Sigmoid colon (tissue), 6 donors: ENCODE measurements at regions not wholly inside any gene's neighbourhood (a gene's known extent, or its start where the extent isn't known, plus 50 kb on each side); places are given as distances from the start of the nearest gene placed in this dataset.
A peak's percentile ranks its signal among the peaks of the same experiment; 100 is the strongest.

ENCODE experiments used
- DNase-seq: peaks from one replicate; pipeline ENCODE4 v3.0.0-alpha.2; 2019
- H3K27ac ChIP-seq, 4 donors: fragments of 200-600 bp; sonication (generic); one replicate each; pipeline ENCODE4 v1.5.1; 2016 to 2019; ENCODE audit warnings: mild to moderate bottlenecking in 1 of 4
- H3K27me3 ChIP-seq, 3 donors: fragments of 200-600 bp; sonication (generic); one replicate each; pipeline ENCODE4 v1.5.1; 2019; ENCODE audit warnings: mild to moderate bottlenecking in 1 of 3
- H3K36me3 ChIP-seq, 4 donors: fragments of 200-600 bp; sonication (generic); one replicate each; pipeline ENCODE4 v1.5.1; 2016 to 2019
- H3K4me1 ChIP-seq, 4 donors: fragments of 200-600 bp; sonication (generic); one replicate each; pipeline ENCODE4 v1.5.1; 2017 to 2019
- H3K4me3 ChIP-seq, 4 donors: fragments of 200-600 bp; sonication (generic); one replicate each; pipeline ENCODE4 v1.5.1; 2017 to 2019; ENCODE audit warnings: mild to moderate bottlenecking in 2 of 4, moderate library complexity in 1 of 4
- H3K9me3 ChIP-seq, 4 donors: fragments of 200-600 bp in 3 of 4; sonication (generic) in 3 of 4; one replicate each; pipeline versions ENCODE4 v1.5.1 to v1.6.1; 2013 to 2019
- CTCF ChIP-seq, 4 experiments: fragments of 450-650 bp in 3 of 4; fragments of 200-600 bp in 1 of 4; IDR thresholded peaks; one replicate each; pipeline ENCODE4 v1.5.1; 2016 to 2019; ENCODE audit warnings: antibody characterized with exemption in 4 of 4, mild to moderate bottlenecking in 3 of 4, moderate library complexity in 2 of 4
- EP300 ChIP-seq, 4 donors: sonication (generic); formaldehyde crosslinking; IDR thresholded peaks; one replicate each; pipeline ENCODE4 v1.6.1; 2017; ENCODE audit warnings: antibody characterized with exemption in 4 of 4
- POLR2A ChIP-seq, 2 donors: fragments of 450-650 bp; IDR thresholded peaks; one replicate each; pipeline ENCODE4 v1.6.1; 2016; ENCODE audit warnings: antibody characterized with exemption in 2 of 2, mild to moderate bottlenecking in 2 of 2, moderate library complexity in 2 of 2
- POLR2AphosphoS5 ChIP-seq, 4 donors: sonication (generic); formaldehyde crosslinking; IDR thresholded peaks; one replicate each; pipeline ENCODE4 v1.6.1; 2017; ENCODE audit warnings: antibody characterized with exemption in 4 of 4
- WGBS, 2 donors: extraction: QIAGEN DNeasy Blood & Tissue Kit; methylation state at CpG; one replicate each; pipeline ENCODE4 v1.1.7; 2013; 5-methylcytosine and 5-hydroxymethylcytosine counted together
- intact Hi-C: fragments of 100-400 bp; cut with DNase I; formaldehyde crosslinking; loops from one replicate; pipeline ENCODE4 v1.15.1; 2023
- donor health status: healthy with polysubstance abuse.
- donor health status: healthy.

DNA sequence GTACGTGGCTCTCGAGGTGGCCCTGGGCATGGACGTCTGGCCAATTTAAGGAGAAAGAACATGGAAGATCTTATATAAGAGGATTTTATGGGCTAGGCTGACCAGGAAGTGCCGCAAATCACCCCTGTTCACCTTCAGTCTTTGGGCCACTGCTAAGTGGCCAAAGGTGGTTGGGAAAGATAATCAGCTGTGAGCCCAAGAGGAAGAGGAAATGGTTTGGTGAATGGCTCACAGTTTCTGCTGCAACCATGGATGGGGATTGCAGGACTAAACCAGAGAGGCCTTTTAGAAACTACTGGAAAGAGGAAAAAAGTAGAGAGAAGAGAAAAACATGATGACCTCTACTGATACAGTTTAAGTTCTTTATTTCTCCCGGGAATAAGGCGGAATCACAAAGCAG lies 96.0 kb upstream of the ARHGAP20 start:
- no peak for DNase-seq
- Histone ChIP-seq H3K36me3 (no peaks in the 10 kb centered on the region), H3K27me3 (no peaks in the 10 kb centered on the region), H3K4me1 (no peaks in the 10 kb centered on the region), H3K4me3 (no peak overlapping the region), H3K9me3 (no peaks in the 10 kb centered on the region), H3K27ac (no peak overlapping the region)
- intact Hi-C loops, result no loop called here
- 91 to 92% methylated on average over 6 of the region's 6 CpGs for WGBS, 2 donors
- TF ChIP-seq POLR2A (IDR thresholded peaks at IDR 0.05) (no peak), CTCF (IDR thresholded peaks at IDR 0.05) (no peak), EP300 (IDR thresholded peaks at IDR 0.05) (no peak), POLR2AphosphoS5 (IDR thresholded peaks at IDR 0.05) (no peak)

DNA sequence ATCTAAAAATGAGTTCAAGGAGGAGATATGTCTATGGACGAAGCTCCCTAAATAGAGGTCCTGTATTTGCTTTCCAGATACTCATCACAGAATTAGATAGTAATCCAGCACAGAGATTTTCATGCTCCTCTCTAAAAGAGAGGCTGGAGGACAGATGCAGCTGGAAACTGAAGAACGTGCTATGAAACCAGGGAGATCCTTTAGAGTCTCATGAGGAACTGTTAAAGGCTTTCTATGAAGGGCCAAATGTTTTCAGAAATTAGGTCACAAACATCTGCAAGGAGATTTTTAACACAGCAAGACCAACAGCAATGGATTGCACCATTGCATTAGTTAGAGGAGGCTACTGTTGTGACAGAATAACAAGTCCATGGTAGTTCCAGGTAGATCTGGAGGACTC lies 95.6 kb upstream of the ARHGAP20 start:
- Histone ChIP-seq H3K27ac (no peak overlapping the region), H3K27me3 (no peaks in the 10 kb centered on the region), H3K4me1 (no peaks in the 10 kb centered on the region), H3K36me3 (no peaks in the 10 kb centered on the region), H3K9me3 (no peaks in the 10 kb centered on the region), H3K4me3 (no peak overlapping the region)
- TF ChIP-seq POLR2A (IDR thresholded peaks at IDR 0.05) (no peak), CTCF (IDR thresholded peaks at IDR 0.05) (no peak), EP300 (IDR thresholded peaks at IDR 0.05) (no peak), POLR2AphosphoS5 (IDR thresholded peaks at IDR 0.05) (no peak)
- DNase-seq, result no peak
- intact Hi-C loops, result no loop called here
- WGBS, 2 donors, result 89 to 95% methylated on average over 2 of the region's 2 CpGs

- intact Hi-C loops, result no loop called here
- Histone ChIP-seq H3K27ac (no peak overlapping the region), H3K36me3 (no peaks in the 10 kb centered on the region), H3K27me3 (no peaks in the 10 kb centered on the region), H3K4me3 (no peak overlapping the region), H3K4me1 (peaks cover 0 to 9% (median 0%) of the 10 kb centered on the region in 4 donors), H3K9me3 (no peaks in the 10 kb centered on the region)
- WGBS, 2 donors, result 100% methylated on average over 1 of the region's 1 CpG
- no peak for TF ChIP-seq EP300 (IDR thresholded peaks at IDR 0.05)
- TF ChIP-seq POLR2AphosphoS5 (IDR thresholded peaks at IDR 0.05), result no peak
- TF ChIP-seq CTCF (IDR thresholded peaks at IDR 0.05), result no peak
- TF ChIP-seq POLR2A (IDR thresholded peaks at IDR 0.05), result no peak
- no peak for DNase-seq
Measured at GRCh38 chr11:110805756-110806155, 93.5 kb upstream of the ARHGAP20 start.

DNA sequence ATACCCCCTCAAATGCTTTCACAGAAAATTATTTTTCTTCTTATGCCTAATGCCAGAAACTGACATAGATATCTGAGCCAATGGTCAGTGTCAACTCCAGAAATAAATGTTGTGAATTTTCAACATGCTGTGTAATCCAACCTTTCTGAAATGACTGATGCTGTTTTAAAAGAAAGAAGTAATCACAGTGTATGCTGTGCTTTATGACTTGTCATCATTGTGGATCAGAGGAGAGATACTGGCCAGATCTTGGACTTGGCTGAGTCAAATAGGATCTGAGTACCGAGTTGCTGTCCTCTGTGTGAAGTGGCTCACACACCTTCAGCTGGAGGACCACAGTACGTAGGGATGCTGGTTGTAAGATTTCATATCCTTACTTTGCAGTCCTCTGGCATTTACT lies 89.9 kb upstream of the ARHGAP20 start:
- intact Hi-C loops, result no loop called here
- no peak for DNase-seq

More for the DNA sequence above, 89.9 kb upstream of the ARHGAP20 start:
- no peaks in the 10 kb centered on the region for H3K9me3 ChIP-seq
- WGBS, 2 donors, result 85 to 86% methylated on average over 2 of the region's 2 CpGs
- no peak for TF ChIP-seq CTCF (IDR thresholded peaks at IDR 0.05)
- no peak for TF ChIP-seq EP300 (IDR thresholded peaks at IDR 0.05)
- no peak for TF ChIP-seq POLR2A (IDR thresholded peaks at IDR 0.05)
- peak in 3 of 4 donors; percentile 10 to 62 (median 47) for TF ChIP-seq POLR2AphosphoS5 (IDR thresholded peaks at IDR 0.05)
- H3K4me3 ChIP-seq, result no peak overlapping the region
- H3K4me1 ChIP-seq, result peaks cover 0 to 9% (median 0%) of the 10 kb centered on the region in 4 donors
- H3K27me3 ChIP-seq, result no peaks in the 10 kb centered on the region
- no peaks in the 10 kb centered on the region for H3K36me3 ChIP-seq
- H3K27ac ChIP-seq, result no peak overlapping the region
